DOHH2 (cell line): ENCODE measurements at regions not wholly inside any gene's neighbourhood (a gene's known extent, or its start where the extent isn't known, plus 50 kb on each side); places are given as distances from the start of the nearest gene placed in this dataset.

ENCODE experiments used
- EZH2phosphoT487 ChIP-seq: fragments of 200-600 bp; sonication (generic); IDR thresholded peaks from 2 replicates; pipeline ENCODE4 v1.6.1; 2017; ENCODE audit warnings: borderline replicate concordance, mild to moderate bottlenecking, antibody characterized with exemption, low read length, moderate library complexity, mixed read lengths
- TF ChIP-seq, protein P1 (sequence below): fragments of 200-600 bp; sonication (generic); IDR thresholded peaks from one replicate; pipeline ENCODE4 v1.5.1; 2014; ENCODE audit warnings: antibody characterized with exemption, mild to moderate bottlenecking, low read depth, low read length; ENCODE audit not compliant: poor library complexity, severe bottlenecking

GRCh38 chr18:76572518-76573247 lies 77.6 kb upstream of the ZNF516 start:
- TF ChIP-seq, protein P1, sequence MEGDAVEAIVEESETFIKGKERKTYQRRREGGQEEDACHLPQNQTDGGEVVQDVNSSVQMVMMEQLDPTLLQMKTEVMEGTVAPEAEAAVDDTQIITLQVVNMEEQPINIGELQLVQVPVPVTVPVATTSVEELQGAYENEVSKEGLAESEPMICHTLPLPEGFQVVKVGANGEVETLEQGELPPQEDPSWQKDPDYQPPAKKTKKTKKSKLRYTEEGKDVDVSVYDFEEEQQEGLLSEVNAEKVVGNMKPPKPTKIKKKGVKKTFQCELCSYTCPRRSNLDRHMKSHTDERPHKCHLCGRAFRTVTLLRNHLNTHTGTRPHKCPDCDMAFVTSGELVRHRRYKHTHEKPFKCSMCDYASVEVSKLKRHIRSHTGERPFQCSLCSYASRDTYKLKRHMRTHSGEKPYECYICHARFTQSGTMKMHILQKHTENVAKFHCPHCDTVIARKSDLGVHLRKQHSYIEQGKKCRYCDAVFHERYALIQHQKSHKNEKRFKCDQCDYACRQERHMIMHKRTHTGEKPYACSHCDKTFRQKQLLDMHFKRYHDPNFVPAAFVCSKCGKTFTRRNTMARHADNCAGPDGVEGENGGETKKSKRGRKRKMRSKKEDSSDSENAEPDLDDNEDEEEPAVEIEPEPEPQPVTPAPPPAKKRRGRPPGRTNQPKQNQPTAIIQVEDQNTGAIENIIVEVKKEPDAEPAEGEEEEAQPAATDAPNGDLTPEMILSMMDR: no peak
- no peak for TF ChIP-seq EZH2phosphoT487
